ENCODE measurements at regions not wholly inside any gene's neighbourhood (a gene's known extent, or its start where the extent isn't known, plus 50 kb on each side); places are given as distances from the start of the nearest gene placed in this dataset.

GRCh38 chr1:83787246-83787998 is 211.5 kb downstream of the TTLL7 start:
- TF ChIP-seq POLR2AphosphoS5 (IDR thresholded peaks at IDR 0.05; ENCODE audit: borderline replicate concordance, low read depth, low read length) (no peak), EZH2 (IDR thresholded peaks at IDR 0.05) (no peak)

All from SK-N-MC (cell line).